Activated CD8-positive, alpha-beta memory T cell treated with anti-CD3 and anti-CD28 coated beads for 1 hour (primary cell): ENCODE measurements at regions not wholly inside any gene's neighbourhood (a gene's known extent, or its start where the extent isn't known, plus 50 kb on each side); places are given as distances from the start of the nearest gene placed in this dataset.

Experiments used
- DNase-seq, 2 donors: peaks; one replicate each; pipeline ENCODE4 v3.0.0-alpha.2; 2020; ENCODE audit warnings: low read depth in 1 of 2; ENCODE audit errors: extremely low read depth in 1 of 2

DNA sequence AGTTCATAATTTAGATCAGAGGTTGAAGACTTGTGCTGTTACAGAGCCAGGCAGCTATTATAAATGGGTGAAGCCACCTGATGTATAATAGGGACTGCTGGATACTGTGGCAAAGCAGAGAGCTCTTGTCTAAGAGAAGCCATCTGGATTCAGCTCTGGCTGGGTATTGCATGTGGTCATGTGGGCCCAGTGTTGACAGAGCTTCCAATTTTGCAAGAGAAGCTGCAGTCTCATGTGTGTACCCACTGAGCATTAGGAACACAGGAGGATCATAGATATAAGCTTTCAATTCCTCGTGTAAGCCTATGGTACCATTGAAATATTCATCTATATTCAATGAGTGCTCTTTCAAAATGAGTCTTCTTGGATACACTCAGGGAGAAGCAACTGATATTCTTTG lies 303.9 kb upstream of the SLCO3A1 start:
- DNase-seq: no peak

GRCh38 chr15:91552555-91552954 lies 301.0 kb upstream of the SLCO3A1 start:
- DNase-seq: no peak

DNA sequence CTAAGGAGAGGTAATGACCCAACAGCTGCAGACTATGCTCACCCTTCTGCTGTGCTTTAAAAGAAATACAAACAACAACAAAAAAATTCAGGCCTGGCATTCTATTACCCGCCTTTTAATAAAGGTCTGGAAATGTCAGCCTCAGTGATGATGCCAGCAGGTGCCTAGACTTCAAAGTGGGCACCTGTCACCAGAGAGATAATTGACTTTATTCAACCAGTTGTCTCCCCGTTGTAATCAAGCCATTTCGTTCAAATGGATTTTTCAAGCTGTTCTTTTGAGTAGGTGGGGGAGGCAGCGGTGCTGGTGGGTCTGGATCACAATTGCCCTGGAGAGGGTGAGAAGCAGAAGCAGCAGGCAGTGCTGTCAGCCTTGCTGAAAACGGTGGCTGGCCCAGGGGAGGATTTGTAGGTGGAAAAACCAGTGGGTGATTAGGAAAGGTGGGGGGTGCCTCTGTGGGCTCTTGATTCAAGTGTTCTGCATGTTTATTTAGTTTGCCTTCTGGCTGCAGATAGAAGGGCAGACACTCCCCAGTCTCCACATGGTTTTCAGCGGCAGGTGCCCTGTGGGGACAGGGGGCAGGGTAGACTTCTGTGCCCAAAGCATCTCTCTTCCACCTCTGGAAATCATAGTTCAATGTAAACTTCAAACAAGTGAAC lies 300.2 kb upstream of the SLCO3A1 start:
- no peak for DNase-seq

- no peak for DNase-seq
Measured at GRCh38 chr15:91555312-91555711, 298.2 kb upstream of the SLCO3A1 start.

DNA sequence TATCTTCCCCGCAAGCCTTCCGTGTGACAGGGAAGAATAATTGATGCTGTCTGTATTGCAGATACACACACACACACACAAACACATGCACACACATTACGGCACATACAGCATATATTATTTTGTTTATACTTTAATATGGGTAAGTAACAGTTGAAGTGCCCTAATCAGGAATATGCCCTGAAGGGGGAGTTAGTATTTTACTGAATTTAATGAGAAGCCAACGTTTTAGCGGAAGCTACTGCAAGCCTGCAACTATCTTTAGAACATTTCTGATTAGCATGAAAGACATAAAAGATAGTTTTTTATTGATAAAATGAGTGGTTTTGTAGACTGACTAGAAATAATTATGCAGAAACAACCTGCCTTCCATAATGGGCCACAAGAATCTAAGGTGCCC lies 296.6 kb upstream of the SLCO3A1 start:
- no peak for DNase-seq

DNA sequence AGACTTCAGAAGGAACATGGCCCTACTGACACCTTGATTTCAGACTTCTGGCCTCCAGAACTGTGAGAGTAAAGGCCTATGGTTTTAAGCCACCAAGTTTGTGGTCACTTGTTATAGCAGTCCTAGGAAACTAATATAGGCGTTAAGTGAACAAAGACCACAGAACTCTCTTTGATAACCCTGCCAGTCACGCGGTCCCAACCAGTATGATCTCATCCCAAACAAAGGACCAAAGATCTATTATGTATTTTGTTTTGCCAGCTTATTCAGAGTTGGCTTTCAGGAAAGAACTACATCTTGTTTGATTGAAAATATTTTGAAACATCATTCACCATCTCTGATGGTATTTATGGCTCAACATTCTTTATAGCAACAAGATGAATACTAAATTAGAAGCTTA lies 294.4 kb upstream of the SLCO3A1 start:
- no peak for DNase-seq

DNA sequence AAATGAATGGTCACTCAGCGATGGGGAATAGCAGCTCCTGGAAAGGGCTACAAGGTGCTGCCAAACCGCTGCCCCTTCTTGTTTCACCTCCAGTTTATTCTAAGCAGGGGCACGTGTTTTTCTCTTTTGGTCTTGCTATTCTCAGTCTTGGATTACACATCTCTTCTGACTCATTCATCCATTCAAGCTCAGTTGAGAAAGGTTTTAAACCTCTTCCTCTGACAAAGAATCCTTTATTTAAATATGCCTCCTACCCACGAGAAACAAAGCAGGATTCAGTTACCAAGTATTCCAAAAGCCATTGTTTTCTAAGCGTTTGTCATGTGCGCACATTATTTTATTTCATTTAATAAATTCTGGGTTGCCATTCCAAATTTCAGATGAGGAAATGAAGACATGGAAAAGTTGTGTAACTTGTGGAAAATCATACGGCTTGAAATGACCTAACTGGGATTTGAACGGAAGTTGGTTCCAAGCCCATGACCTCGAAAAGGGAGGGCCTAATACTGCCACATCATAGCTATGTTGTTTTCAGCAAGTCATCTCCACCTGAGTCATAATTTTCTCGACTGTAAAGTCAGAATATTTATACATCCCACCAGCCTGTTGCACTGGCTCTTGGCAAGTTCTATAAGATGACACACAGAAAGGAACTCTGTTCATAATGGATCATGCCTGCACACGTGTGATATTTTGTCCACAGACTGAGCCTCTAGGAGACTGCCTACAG lies 292.0 kb upstream of the SLCO3A1 start:
- no peak for DNase-seq

- DNase-seq: no peak
Measured at GRCh38 chr15:91562698-91563097, 290.8 kb upstream of the SLCO3A1 start.

DNA sequence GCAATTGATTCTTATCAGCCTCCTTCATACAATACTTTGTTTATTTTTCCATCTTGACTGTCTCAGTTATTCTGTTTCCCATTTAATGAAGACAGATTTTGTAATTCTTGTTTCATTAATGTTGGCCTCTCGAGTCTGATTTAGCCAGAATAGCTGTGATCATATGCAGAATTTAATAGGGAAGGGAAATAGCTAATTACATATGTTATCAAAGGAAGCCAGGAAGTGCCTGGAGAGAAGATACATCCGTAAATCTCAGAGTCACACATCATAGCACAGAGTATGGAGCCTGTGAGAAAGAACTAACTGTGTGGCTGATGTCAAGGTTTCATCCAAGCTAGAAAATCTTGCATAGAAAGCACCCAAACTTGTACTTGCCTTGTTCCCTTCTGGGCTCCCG lies 288.9 kb upstream of the SLCO3A1 start:
- no peak for DNase-seq

DNA sequence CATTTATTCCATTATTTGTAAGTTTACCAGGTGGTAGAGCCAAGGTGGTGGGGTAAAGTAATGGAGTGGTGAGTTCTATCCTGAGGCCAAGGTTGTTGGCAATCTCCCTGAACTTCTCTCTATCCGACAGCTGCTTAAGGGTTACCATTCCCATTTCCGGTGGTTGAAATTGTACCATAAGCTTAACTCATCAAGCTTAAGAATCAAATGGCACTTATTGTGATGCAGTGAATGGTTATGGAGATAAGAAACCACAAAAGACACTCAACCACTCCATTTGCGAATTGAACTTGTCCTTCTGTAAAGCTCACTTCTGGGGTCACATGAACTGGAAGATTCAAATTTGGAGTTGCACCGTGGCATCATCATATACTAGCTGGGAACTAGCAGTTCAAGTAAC lies 287.4 kb upstream of the SLCO3A1 start:
- DNase-seq: no peak

GRCh38 chr15:91568036-91568435 lies 285.5 kb upstream of the SLCO3A1 start:
- DNase-seq: no peak

DNA sequence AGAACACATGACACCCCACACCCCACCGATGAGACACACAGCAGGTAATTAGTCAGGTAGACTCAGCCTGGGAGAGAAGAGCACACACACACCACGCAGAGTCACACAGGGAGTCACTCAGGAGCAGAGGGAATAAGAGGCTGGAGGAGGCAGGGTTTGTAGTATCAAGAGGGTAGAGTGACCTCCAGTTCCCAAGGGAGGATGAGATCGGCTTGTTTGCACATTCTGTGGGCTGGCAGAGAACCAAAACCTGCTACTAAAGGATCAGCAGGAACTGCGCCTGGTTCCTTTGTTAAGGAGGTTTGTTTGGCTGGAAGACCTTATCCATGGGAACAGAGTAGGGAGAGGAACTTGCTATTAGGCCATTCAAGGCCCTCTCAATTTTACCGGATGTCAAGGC lies 281.4 kb upstream of the SLCO3A1 start:
- DNase-seq: no peak

DNA sequence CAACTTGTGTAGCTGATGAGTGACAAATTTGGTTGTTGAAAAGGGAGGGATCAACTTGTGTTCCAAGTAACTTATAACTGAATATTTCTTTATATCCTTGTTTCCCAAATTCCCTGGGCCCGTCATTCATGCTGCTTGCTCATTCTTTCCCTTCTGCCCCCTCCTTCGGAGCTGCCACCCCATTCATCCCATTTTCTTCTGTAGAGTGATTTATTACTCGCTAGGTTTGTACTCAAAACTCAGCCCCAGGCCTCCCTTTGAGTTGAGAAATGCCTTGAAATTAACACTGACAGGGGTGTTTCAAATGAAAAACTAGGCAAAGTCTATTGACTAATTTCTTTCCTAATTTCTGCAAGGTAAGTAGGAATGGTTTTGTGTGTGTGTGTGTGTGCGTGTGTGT lies 277.4 kb upstream of the SLCO3A1 start:
- DNase-seq: no peak

DNA sequence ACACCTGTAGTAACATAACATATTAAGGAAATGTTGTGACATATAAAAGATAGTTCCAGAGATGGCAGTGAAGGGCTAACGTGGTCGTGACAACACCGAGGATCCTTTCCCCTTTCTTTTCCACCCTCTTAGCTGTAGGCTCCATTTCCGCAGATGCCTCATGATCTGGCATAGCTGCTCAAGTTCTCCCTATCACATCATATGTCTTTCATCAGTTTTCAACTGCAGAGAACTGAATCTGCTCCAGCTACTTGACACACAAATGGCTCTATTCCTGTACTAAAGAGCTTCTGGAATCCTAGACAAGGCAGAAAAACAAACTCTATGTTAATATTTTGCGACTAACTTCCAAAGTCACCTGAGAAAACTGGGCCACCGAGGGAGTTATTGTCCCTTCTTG lies 275.0 kb upstream of the SLCO3A1 start:
- DNase-seq: no peak

- DNase-seq: no peak
Measured at GRCh38 chr15:91584895-91585294, 268.6 kb upstream of the SLCO3A1 start.

DNA sequence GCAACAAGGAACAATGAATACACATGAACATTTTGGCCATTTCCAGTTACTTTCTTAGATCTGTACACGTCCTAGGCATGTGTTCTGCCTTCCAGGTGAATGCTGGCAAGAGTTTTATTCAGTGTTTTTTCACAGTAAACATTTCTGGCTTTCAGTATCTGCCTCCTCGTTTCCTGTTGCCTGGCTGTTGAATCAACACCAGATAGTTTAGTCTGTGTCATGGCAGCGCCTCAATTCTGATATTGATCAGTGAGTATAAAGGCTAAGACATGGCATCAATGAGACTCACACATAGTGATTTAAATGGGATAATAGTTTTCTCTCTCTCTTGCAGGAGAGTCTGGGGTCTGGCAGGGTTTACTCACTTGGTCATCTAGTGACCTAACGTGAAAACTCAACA lies 266.9 kb upstream of the SLCO3A1 start:
- no peak for DNase-seq

GRCh38 chr15:91589360-91589759 lies 264.1 kb upstream of the SLCO3A1 start:
- no peak for DNase-seq

GRCh38 chr15:91592567-91592966 lies 260.9 kb upstream of the SLCO3A1 start:
- no peak for DNase-seq

- no peak for DNase-seq
Measured at GRCh38 chr15:91593067-91593466, 260.4 kb upstream of the SLCO3A1 start.

DNA sequence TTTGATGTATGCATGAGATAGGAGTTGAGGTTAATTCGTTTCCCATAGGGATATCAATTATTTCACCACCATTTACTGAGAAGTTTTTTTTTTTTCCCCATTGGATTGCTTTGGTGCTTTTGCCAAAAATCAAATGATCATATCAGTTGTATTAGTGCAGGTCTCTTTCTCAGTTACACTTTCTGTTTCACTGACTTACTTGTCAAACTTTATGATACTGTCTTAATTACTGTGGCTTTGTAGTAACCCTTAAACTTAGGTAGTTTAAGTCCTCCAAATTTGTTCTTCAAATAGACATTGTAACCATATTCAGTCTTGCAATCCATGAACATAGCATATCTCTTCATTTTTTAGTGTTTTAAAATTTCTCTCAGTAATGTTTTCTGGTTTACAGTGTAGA lies 259.9 kb upstream of the SLCO3A1 start:
- DNase-seq: no peak

DNA sequence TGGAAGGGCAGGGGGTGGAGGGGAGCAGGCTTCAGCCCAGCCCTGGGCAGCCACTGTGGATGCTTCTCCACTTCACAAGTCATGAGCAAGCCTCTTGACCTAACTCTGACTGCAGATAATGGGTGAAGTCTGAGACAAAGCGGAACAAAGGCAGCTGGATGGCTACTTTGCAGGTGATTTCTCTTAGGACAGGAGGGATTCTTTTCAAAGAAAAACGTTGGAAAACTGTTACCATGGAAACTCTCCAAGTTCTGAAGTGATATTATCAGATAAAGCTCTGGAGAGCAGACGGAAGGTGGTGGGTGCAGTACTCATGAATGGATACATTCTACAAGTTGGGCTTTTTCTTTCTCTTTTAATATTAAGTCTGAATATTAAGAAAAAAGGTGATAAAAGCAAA lies 254.2 kb upstream of the SLCO3A1 start:
- no peak for DNase-seq

- no peak for DNase-seq
Measured at GRCh38 chr15:91603384-91604080, 250.0 kb upstream of the SLCO3A1 start.
